ENCODE measurements at regions not wholly inside any gene's neighbourhood (a gene's known extent, or its start where the extent isn't known, plus 50 kb on each side); places are given as distances from the start of the nearest gene placed in this dataset.
A peak's percentile ranks its signal among the peaks of the same experiment; 100 is the strongest.

DNA sequence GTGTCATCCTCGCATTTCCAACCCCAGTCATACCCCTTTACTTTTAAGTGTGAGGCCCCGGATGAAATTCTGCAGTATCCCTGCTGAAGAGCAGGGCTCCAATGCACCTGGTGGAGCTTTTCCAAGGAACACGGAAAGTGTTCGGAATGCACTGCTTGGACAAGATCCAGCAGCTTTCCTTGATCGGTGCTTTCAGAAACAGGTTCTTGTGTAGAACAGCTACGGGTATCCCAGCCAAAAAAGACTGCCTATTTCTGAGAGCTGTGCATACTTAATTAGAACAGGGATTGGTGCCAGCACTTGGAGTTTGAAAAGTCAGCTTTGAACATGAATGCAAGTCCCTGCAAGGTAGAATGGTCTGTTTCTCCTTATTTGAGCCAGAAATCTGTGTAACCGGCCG lies 87.2 kb upstream of the C1QTNF9B start:
- no peak for DNase-seq

DNA sequence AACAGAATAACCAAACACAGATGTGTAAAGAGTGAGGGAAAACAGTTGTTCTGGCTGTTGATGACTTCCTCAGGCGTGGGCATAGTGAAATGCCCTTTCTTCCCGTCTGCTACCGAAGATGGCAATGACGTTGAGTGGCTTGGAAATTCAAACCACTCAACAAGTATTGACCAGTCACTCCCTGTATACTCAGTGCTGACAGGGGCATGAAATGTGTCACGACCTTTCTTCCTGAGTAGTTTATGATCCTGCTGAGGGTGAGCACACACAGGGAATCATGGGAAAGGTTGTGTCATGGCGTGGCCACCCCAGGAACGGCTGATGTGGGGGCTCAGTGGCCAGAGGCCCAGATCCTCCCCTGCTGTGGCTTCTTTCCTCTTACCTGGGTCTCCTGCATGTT lies 87.8 kb upstream of the C1QTNF9B start:
- no peak for DNase-seq

DNA sequence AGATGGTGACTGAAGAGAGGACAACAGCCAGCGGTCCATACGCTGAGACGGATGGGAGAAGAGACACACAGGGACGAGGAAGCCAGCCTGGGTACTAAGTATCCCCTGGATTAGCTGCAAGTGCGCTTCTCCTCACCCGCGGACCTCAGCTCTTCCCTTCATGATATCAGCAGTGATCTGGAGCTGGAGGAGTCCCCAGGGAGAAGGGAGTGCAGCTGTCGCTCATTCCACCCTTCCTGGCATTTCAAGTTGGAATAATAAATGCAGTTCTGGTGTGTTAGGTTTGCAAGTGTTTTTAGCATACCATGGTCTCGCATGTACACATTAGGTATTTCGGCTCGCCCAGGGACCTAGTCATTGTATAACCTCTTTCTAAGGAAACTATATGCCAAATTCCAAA lies 88.5 kb upstream of the C1QTNF9B start:
- no peak for DNase-seq

DNA sequence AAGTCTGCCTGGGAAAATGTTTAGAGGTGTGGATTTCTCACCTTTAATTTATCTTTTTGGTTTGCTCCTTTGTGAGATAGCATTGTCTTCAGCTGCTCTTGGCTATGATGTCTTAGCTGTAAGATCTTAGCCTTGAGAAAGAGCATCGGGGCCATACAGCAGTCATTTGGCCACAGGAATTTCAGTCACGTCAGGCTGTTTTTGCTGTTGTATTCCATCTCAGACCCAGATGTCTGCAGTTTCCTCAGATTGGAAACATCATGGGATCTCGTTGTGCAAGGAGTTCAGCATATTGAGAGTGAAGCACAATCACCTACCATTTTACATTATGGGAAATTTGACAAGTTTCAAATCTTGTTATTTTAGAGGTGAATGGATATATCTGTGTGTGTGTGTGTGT lies 89.3 kb upstream of the C1QTNF9B start:
- peak; percentile 74 for DNase-seq

DNA sequence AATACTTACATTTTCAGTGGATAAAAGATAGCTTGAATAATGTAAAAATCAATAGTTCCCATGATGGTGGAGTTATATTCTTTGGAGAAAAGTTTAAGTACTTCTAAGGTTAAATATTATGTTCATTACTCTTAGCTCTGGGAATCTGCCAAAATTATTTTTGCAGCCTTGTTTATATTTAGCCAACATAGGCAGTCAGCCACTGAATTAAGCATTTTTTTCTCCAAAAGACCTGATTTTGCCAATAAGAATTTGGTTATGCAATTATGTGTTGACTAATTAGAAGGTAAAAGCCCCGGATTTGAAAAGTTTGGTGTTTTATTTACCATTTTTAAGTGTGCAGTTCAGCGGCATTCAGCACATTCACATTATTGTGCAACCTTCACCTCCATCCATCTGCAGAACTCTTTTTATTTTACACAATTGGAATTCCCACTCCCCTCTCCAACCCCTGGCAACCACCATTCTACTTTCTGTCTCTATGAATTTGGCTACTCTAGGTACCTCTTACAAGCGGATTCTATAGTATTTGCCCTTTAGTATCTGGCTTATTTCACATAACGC lies 90.1 kb upstream of the C1QTNF9B start:
- peak; percentile 40 for DNase-seq

DNA sequence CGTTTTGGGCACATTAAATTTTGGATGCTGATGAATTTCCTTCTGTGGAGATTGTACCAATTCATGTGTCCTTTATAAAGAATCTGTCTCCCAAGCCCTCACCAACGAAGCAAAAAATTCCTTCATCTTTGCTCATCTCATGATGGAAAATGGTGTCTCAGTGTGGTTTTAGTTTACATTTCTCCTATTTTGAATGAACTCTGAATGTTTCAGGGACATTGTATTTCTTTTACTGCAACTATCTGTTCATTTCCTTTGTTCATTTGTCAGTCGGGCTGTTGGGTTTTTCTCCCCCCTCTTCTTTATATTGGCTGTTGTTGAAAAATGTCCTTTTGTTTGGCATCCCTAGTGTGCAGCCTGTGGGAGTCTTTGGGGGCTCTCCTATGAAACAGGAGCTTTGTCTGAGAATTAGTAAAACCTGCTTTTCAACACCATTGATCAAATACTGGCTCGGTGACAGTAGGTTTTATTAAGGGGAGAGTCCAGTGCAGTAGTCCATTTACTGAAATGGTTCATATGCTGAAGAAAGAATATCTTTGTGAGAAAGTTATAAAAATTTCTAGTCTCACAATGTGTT lies 91.3 kb upstream of the C1QTNF9B start:
- no peak for DNase-seq

DNA sequence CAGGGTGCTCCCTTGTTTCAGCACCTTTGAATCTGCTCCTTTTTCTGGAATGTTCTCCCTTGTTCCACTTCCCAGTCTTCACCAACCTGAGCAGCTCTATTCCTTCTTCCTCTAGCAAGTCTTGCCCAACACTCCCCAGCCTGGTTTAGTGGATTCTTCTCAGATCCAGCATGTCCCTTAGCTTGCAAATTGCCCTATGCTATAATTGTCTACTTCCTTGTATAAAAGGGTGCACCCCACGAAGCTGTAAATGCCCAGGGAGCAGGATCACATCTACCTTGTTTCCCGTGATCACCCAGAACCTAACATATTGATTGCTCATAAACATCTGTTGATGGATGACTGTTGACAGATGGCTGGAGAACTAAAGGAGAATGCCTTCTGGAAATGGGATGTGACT lies 93.2 kb upstream of the C1QTNF9B start:
- no peak for DNase-seq

DNA sequence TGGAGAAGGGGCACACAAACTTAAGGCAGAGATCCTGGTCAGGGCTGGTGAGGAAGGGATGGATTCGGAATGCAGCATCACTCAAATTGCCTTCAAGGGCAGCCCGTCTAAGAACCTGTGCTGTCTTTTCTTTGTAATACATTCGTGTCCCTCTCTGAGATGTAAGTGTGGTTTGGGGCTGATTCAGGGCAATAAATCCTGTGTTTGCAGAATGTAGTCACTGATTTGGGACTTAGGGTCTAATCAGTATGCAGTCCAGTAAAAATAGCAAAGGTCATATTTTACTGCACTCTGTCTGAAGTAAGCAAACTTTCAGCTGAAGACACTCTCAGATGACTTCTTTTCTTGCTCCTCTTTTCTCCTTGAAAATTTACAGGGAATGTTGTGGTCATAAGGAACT lies 93.8 kb upstream of the C1QTNF9B start:
- DNase-seq: no peak

DNA sequence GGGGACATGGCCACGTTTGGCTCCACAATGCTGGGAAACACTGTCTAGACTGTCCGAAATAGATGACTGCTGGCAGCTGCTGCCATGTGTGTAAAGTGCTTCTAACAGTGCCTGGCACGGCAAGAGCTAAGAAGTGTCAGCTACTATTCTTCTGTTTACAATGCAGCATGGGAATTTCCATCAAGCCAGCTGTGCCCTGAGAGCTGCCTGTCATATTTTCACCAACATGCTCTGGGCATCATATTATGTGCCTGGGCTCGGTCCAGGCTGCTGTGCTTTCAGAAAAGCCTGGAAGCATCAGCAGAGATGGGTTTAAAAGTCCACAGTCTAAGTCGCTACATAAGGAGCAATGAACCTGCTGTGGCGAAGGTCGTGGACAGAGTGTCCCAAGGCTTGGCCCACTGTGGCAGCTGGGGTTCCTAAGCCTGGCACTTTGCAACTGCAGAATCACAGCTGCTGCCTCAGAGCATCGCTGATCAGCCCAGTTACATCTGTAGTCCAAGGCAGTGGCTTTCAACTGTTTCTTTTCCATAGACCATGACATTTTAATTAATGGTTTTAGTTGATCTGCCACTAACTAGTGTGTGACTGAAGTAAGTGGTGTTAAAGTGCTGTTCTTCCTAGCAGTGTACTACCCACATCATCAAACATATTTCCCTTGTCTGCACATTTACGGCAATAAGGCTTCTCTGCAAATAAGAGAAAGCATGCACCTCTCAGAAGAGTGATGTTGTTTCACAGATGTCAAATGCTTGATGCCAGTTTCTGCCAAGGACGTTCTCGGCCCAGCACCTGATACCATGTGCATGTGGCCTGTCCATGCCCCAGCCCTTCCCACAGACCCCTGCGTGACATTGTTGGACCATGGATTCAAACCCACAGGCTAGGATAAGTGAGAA lies 95.7 kb upstream of the C1QTNF9B start:
- no peak for DNase-seq

DNA sequence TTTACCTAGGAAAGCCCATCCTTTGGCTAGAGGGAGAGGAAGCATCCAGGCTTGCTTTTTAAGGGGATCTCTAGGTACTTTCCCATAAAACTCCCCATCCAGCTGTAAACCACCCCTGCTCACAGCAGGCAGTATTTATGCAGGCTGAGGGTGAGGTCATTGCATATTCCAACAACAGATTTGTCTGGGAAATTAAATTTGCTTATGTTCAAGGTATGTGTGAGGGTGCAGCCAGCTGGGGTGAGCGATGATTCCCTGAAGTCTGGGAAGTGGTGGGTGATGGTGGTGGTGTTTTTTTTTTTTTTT lies 96.3 kb upstream of the C1QTNF9B start:
- peak; percentile 13 for DNase-seq

DNA sequence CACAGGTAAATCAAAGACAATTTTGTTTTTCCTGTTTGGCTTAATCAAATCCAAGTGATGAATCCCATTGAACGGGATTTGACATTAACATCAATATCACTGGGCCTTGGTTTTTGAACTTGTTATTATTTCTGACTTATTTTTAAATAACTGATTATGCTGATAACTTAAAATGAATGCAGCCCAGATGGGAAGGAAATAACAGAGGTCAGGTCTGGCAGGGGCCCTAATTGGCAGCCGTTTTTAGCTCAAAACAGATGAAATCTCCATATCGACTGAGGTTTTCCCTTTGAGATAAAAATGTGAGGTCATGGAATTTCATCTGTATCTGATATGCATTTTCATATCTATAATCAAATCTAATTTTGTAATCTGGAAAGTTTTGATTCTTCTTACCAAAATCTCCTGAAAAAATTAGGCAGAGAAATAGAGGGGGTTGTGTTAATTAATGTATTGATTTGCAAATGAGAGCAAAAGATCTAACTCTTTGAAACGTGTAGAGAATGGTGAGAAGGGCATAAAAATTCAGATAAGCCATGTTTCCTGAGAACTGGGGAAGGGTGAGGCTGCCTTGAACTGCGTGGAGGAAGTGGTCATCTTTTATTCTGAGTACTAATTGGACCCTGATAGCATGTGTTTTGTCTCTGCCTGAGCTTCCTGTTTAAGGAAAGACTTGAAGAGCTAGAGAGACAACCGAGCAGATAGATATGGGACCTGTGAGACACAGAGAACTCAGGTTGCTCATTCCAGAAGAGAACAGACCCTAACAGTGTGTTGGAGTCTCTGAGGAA lies 98.2 kb upstream of the C1QTNF9B start:
- DNase-seq: no peak

DNA sequence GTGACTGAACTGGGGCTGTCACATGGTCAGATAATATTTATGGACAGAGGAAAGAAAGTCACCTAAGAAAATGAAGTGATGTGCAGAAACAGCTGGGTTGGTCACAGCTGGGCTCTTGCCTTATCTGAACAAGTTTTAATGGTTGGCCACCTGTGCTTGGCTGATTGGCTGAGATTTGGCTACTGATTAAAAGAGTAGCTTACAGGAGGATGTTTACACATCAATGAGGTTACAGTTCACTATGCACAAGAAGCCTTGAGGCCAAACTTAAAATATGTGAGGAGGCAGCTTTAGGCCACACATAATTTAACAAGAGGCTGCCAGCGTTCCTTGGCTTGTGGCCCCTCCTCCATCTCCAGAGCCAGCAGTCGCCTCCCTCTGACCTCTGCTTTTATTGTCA lies 99.2 kb upstream of the C1QTNF9B start:
- no peak for DNase-seq

DNA sequence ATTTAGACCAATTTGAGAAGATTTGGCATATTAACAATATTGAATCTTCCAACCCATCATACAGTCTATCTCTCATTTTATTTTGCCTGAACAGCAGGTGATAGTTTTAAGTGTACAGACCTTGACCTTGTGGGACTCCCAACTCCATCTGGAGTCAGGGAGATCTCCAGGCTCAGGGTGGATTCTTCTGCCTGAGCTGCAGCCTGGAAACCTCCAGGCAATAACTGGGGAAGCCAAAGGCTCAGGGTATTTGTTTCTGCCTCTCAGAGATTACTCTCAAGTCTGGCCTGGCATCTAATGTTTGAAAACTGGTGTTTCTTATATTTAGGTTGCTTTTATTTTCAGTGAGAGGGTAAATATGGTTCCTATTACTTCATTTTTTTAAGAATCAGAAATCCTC lies 102.1 kb upstream of the C1QTNF9B start:
- DNase-seq: no peak

DNA sequence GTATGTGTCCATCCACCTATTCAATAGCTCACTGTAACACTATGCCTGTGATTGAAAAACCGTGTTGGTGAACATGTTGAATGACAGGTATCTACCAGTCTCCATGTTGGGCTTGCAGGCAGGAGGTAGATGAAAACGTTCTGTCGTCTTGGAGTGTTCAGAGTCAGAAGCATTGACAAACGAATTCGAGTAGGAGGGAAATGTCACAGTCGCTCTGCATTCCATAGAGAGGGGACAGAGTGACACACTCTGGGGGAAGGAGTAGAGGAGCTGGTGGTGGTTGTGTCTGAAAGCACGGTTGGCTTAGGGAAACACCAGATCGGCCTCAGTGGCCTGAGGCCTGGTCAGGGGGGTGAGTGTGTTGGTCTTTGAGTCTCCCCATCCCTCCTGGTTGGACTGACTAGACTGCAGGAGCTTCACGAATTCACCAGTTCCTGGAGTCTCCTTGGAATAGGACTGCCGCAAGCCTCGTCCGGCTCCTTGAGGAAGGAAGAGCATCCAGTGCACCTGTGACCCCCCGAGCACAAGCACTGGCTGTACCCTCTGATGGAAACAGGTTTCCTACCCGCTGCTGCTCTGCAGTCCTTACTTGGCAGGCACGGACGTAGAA lies 105.0 kb upstream of the C1QTNF9B start:
- DNase-seq: no peak

DNA sequence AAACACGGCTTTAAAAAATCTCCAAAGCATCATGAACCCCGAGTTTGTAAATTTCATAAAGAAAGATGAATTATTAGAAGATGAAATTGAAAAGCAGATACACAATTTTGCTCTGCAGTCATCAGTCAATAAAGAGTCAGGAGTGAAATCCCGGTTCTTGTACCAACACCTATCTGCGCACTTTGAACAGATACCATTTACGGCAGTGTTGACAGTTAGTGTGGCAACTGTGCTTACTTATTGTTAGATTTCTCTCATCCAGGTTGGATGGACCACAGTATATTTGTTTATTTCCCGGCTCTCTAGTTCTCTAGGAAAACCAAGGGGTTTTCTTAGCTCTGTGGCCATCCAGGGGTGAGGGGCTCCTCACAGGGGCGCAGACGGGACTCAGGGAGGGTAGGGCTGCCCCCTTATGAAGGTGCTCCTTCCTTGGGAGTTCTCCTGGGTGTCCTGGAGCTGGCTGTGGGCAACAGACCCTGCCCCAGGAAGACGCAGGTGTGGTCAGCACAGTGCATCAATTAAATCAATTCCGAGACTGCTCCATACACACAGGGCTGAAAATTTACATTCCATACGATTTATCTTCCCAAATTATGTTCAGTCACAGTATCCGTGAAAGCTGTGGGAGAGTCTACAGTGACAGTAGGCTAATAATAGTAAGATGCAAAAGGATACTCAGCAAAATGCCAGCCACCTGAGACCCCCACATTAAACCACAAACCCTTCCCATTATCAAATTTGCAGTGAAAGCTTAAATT lies 107.0 kb upstream of the C1QTNF9B start:
- no peak for DNase-seq

DNA sequence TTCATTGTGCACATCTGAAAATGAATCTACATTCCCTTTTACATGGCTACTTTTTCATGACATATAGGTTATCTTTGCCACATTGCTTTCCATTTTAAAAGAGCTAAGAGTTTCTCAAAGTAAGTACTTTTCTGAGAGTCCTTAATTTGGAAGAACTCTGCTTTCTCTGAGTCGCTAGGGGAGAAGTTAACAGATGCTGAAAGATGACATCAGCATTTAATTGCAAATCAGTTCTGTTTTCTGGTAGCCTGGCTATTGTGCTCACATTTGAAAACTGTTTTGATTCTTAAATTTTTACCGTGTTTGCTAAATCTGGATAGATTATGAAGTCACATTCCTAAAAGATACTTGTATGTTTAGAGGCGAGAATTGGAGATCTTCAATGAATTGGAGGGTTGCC lies 107.7 kb upstream of the C1QTNF9B start:
- no peak for DNase-seq

DNA sequence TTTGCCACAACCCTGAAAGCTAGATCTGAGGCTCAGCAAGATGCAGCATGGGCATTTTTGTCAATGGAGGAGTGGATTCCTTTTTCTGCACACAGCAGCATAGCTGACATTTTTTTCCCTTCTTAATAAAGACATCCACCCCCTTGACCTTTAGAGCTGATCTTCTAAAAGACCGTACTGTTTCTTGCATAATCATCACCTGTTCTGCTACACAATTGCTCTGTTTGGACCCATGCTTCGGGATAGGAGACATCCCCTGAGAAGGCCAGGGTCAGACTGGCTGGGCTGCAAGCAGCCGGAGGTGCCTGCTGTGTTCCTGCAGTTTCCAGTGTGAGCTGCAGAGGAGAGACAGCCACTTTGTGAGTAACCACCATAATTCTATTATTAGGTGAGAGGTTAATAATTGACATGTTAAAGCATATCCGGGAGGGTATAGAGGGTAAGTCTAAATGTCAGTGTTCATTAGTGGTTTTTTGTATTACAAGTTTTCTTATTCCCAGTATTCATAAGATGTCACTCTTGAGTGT lies 108.5 kb upstream of the C1QTNF9B start:
- DNase-seq: no peak

DNA sequence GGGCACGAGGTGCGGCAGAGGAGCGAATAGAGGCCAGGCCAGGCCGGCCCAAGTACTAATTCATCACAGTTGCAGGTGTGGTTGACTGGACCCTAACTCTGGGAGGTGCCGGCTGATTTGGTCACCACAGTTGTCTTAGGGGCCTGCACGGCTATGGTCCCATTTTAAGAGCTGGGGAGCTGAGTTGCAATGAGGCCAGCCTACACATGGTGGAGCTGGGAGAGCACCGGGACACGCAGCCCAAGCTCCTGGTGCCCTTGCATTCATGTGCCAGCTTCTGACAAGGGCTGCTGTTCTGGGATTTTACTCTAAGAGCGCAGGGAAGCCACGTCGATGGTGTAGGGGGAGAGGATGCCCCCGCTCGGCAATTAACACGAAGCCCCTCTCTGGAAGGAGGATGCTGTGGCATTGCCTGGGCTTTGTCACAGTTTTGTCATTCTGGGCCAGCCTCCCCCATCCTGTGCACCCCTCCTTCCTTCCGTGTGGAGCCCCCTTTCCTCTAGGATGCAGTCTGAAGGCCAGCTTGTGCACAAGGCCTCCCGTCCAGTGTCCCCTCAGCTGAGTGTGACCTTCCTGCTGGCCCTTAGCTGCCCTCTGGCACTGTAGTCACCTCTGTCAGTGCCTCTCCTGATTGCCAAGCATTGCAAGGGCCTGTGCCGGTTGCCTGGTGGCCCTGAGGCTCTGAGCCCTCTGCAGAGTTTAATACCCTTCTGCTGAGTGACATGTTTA lies 109.4 kb upstream of the C1QTNF9B start:
- DNase-seq: no peak

DNA sequence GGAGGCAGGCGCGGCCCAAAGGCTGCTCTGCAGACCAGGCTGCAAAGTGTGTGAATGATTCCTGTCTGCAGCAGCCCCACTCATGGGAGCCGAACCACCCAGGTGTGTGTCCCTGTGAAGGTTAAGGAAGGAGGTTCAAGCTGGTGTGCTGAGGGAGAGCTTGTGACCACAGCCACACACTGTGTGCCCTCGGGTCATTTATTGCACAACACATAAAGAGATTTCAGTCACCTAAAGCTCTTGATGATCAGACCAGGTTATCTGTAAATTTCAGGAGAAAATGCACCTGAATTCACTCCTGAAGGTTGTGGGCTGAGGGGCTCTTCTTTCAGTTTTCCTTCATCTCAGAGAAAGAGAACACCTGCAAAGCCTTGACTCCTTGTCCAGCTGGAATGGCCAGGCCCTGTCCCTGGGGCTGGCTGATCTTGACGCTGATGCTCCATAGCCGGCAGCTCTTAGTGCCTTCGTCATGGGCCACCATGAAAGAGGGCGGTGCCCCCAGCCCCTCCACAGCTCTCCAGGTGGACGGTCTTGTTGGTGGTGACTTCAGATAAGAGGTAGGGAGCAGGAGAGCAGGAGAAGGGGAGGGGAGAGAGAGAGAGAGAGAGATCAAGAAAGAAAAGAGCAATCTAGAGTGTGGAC lies 110.8 kb upstream of the C1QTNF9B start:
- DNase-seq: no peak

DNA sequence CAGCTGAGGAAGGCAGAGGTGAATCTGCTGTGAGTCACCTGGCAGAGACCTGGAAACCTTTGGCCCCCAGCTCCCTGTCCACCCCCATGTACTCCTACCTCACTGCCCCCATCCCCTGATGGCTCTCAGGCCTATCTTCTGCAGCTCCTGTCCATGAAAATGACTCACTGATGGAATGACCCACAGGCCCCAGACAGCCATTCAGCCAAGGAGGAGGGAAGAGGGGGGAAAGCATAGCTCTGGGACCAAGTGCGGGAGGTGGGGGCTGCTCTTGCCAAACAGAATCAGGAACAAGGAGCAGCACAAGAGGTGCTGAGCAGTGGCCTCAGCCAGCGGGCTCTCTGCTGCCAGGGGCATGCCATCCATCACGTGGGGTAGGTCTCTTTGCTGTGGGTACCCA lies 111.4 kb upstream of the C1QTNF9B start:
- DNase-seq: peak; percentile 12

DNA sequence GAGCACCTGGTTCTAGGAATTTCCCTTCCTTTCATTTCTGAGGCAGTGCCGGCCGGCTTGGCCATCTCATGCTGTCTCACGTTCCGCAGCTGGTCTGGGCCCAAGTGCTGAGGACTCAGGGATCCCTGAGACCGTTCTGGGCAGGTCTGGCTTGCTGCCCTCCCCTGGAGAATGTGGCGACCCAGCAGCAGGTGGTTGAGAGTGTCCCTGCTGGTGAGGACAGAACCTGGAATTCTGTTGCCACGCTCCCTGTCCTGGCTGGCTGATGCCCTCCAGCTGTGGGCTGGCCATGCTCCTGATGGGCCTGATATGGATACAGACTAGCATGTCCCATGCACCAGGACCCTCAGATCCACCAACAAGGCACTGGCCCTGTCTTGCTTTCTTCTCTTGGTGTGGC lies 114.0 kb upstream of the C1QTNF9B start:
- no peak for DNase-seq

Measured in EL (cell line).